AG09309 (cell line): ENCODE measurements at regions not wholly inside any gene's neighbourhood (a gene's known extent, or its start where the extent isn't known, plus 50 kb on each side); places are given as distances from the start of the nearest gene placed in this dataset.
"Not testable (repeated sequence)": the region's sequence is repeated elsewhere in the genome, so short reads cannot be mapped to it uniquely, and the experiment has no call there.

Experiments
- DNase-seq: peaks from one replicate; pipeline ENCODE4 v3.0.0-alpha.2; 2010; ENCODE audit warnings: low read depth
- H3K4me3 ChIP-seq: 2 replicates; pipeline ENCODE4 v1.5.1; 2011; ENCODE audit warnings: mild to moderate bottlenecking, low read depth, low read length, moderate library complexity; ENCODE audit not compliant: control insufficient read depth
- TF ChIP-seq, protein P1 (sequence below): IDR thresholded peaks from 2 replicates; pipeline ENCODE4 v1.5.1; 2011; ENCODE audit warnings: mild to moderate bottlenecking, low read depth, low read length, inconsistent platforms; ENCODE audit not compliant: insufficient read depth, control insufficient read depth; ENCODE audit errors: missing control alignments

DNA sequence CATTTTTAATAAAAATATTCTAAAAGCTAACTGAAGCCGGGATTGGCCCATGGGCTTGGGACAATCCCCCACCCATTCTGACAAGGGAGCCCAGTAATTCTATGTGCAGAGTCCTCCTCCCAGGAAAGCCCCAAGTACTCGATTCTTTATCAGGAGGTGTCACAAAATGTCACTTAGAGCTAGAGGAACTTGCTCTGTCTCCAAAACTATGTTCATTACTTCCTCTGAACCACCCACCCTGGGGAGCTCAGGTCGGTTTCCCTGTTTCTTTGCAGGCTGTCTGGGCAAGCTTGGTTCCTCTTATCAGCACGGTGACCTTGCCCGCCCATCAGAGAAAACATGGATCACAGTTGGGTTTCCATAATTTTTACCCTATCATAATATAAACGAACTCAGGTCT lies 430.6 kb upstream of the ID2 start:
- TF ChIP-seq, protein P1, sequence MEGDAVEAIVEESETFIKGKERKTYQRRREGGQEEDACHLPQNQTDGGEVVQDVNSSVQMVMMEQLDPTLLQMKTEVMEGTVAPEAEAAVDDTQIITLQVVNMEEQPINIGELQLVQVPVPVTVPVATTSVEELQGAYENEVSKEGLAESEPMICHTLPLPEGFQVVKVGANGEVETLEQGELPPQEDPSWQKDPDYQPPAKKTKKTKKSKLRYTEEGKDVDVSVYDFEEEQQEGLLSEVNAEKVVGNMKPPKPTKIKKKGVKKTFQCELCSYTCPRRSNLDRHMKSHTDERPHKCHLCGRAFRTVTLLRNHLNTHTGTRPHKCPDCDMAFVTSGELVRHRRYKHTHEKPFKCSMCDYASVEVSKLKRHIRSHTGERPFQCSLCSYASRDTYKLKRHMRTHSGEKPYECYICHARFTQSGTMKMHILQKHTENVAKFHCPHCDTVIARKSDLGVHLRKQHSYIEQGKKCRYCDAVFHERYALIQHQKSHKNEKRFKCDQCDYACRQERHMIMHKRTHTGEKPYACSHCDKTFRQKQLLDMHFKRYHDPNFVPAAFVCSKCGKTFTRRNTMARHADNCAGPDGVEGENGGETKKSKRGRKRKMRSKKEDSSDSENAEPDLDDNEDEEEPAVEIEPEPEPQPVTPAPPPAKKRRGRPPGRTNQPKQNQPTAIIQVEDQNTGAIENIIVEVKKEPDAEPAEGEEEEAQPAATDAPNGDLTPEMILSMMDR = no peak
- DNase-seq = no peak
- H3K4me3 ChIP-seq = no peak overlapping the region

DNA sequence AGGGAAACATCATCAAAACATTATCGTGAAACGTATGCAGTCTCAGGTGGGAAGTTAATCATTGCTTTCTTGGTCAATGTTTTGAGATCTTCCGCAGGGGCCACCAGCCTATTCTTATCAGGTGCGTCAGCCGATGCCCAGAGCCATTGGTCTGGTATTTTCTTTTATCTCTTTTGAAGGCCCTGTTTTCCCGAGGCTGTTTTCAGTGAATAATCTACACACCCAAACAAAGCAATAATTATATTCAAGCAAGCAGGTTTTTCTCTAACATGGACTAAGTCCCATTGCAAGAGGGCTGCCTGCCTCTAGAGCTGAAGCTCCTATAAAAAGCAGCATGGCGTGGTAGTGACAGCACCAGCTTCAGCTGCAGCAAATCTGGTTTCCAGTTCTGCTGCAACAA lies 430.0 kb upstream of the ID2 start:
- H3K4me3 ChIP-seq = no peak overlapping the region
- TF ChIP-seq, protein P1 = no peak
- no peak for DNase-seq

DNA sequence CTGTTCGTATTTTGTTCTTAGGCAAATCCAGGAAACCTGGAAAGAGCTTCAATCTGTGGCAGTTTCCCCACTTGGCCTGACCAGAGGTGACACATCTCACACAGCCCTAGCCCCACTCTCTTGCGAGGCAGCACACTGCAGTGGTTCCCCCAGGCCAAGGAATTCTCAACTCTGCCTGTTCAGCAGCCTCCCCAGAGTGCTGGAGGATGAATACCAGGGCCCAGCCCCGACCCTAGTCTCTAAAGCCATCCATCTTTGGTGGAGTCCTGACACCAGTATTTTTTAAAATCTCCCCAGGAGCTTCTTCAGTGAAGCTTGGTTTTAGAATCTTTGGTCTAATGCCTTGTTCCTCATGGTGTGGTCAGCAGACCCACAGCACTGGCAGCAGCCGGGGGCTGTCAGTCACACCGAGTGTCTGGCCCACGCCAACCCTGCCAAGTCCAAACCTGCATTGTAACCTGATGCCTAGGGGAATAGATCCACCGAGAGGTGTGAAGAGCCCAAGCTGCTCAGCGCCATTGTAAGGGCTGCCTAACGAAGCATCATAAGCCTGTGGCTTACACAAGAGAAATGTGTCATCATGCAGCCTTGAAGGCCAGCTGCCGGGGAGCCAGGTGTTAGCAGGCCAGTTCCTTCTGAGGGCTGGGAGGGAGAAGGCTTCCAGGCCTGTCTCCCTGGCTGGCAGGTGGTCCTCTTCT lies 428.7 kb upstream of the ID2 start:
- no peak overlapping the region for H3K4me3 ChIP-seq
- no peak for DNase-seq

DNA sequence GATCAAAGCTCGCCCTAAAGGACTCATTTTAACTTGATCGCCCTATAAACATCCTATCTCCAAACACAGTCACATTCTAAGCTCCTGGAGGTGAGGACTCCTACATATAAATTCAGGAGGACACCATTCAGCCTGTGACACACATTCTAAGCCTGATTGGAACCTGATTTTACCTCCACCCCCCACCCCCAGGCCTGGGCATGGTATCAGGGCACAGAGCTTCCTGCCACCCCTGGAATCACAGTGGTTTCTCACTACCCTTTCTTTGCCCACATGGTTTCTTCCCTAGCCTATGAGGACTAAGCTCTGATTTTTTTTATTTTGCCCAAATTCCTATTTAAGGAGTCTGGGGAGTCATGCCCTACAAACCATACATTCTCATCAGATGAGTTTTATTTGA lies 428.1 kb upstream of the ID2 start:
- no peak for DNase-seq
- TF ChIP-seq, protein P1 = no peak
- no peak overlapping the region for H3K4me3 ChIP-seq

More for the DNA sequence above, 428.7 kb upstream of the ID2 start:
- TF ChIP-seq, protein P1 = no peak

DNA sequence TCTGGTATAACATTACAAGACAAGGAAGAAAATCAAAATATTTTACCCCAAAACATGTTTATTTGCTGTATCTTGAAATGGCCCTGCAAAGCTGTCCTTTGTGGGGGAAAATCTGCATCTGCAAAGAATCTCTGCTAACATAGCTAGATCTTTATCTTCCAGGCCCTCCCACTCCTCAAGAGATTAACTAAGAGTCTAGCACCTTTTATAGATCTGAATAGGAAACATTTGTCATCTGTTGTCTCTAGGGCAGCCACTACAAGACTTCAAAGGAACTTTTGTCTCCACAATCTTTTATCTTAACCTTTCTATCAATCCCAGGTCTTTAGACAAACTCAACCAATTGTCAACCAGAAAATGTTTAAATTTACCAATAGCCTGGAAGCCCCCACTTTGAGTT lies 427.6 kb upstream of the ID2 start:
- DNase-seq, H3K4me3 ChIP-seq: not testable (repeated sequence)

DNA sequence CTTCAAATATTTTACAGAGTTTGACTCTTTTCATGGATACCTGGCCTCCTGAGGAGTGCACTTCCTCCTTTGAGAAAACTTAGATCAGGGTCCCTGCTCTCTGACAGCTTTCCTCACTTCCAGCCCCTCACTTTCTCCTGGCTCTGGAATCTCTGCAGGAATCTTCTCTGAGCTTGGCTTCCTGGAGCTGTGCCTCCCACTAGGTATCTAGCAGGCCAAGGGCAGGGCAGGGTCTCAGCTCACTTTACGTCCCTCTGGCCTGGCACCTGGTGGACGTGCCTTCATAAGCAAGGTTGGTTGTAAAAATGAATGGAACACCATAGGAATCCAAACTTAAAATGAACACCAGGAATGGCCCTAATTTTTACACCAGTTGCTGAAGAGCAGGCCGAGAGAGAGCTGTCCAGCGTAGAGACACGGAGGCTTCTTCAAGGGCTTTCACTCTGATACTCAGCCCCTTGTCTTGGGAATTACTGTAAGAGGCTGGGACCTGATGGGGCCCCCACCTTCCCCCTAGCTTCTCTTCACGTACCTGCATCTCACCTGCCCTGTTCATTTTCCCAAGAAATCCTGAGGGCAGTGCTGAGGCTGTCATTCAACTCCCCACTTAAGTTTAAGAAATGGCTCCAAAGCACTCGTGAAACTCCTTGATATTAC lies 426.9 kb upstream of the ID2 start:
- TF ChIP-seq, protein P1 = no peak
- DNase-seq = no peak
- no peak overlapping the region for H3K4me3 ChIP-seq

DNA sequence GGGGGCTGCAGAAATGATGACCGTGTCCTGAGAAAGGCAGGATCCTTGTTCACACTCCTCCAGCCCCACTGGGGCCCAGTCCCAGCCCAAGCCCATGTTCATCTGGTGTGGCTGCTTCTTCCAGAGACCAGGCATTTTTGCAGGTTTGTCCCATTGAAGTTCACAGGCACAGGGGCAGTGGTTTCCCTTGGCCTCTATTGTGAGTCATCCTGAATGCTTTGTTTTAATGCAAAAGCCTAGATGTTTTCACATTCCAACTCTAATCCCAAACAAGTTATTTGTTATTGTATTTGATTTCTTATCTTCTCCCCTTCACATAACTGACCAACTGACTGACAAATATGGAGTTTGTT lies 426.4 kb upstream of the ID2 start:
- TF ChIP-seq, protein P1 = no peak
- no peak for DNase-seq
- no peak overlapping the region for H3K4me3 ChIP-seq
